GM23338 (cell line): ENCODE measurements at regions not wholly inside any gene's neighbourhood (a gene's known extent, or its start where the extent isn't known, plus 50 kb on each side); places are given as distances from the start of the nearest gene placed in this dataset.

ENCODE experiments used
- CTCF ChIP-seq, 2 experiments: fragments of 200-600 bp in 1 of 2; sonication (generic) in 1 of 2; conservative IDR thresholded peaks; 2 replicates each; pipeline versions ENCODE4 v1.5.1 to v1.6.1; 2016 to 2017; ENCODE audit warnings: antibody characterized with exemption in 2 of 2, low read depth in 2 of 2, mild to moderate bottlenecking in 2 of 2, moderate library complexity in 1 of 2
- POLR2AphosphoS5 ChIP-seq: IDR thresholded peaks from 2 replicates; pipeline ENCODE4 v1.6.1; 2016; ENCODE audit warnings: antibody characterized with exemption, low read depth

- TF ChIP-seq CTCF (conservative IDR thresholded peaks at IDR 0.05; ENCODE audit: low read depth in 2 of 2), result no peak
- no peak for TF ChIP-seq POLR2AphosphoS5
Measured at GRCh38 chr4:1469607-1470392, 63.6 kb upstream of the NKX1-1 start.
